Endodermal cell (in vitro differentiated cells): ENCODE measurements at regions not wholly inside any gene's neighbourhood (a gene's known extent, or its start where the extent isn't known, plus 50 kb on each side); places are given as distances from the start of the nearest gene placed in this dataset.

Experiments used
- DNase-seq: peaks from one replicate; pipeline ENCODE4 v3.0.0-alpha.2; 2017
- H3K27ac ChIP-seq: 2 replicates; pipeline ENCODE4 v1.5.1; 2013; ENCODE audit warnings: mild to moderate bottlenecking, low read depth, low read length, moderate library complexity
- H3K27me3 ChIP-seq: 2 replicates; pipeline ENCODE4 v1.6.1; 2013; ENCODE audit warnings: mild to moderate bottlenecking, low read length, moderate library complexity; ENCODE audit not compliant: insufficient read depth, control insufficient read depth, poor library complexity, severe bottlenecking
- H3K36me3 ChIP-seq: 2 replicates; pipeline ENCODE4 v1.7.0; 2013; ENCODE audit warnings: mild to moderate bottlenecking, low read length, moderate library complexity; ENCODE audit not compliant: control insufficient read depth, insufficient read depth
- H3K4me1 ChIP-seq: one replicate; pipeline ENCODE4 v1.7.0; 2013; ENCODE audit warnings: low read length; ENCODE audit not compliant: control insufficient read depth, insufficient read depth
- H3K4me3 ChIP-seq: 2 replicates; pipeline ENCODE4 v1.5.1; 2013; ENCODE audit warnings: mild to moderate bottlenecking, low read length, moderate library complexity
- H3K9ac ChIP-seq: 2 replicates; pipeline ENCODE4 v1.6.1; 2013; ENCODE audit warnings: mild to moderate bottlenecking, low read length, moderate library complexity; ENCODE audit not compliant: poor library complexity, severe bottlenecking; ENCODE audit errors: extremely low read depth
- H3K9me3 ChIP-seq: 2 replicates; pipeline ENCODE4 v1.6.1; 2013; ENCODE audit warnings: mild to moderate bottlenecking, low read length, moderate library complexity; ENCODE audit not compliant: control insufficient read depth
- H3K27ac Mint-ChIP-seq: 2 replicates; pipeline ENCODE4 v1.8.0; 2020; ENCODE audit warnings: mixed read lengths
- H3K27me3 Mint-ChIP-seq: 2 replicates; pipeline ENCODE4 v1.8.0; 2021; ENCODE audit warnings: mild to moderate bottlenecking, mixed read lengths; ENCODE audit not compliant: insufficient read depth
- H3K36me3 Mint-ChIP-seq: 2 replicates; pipeline ENCODE4 v1.8.0; 2020; ENCODE audit warnings: low read depth, mixed read lengths
- H3K4me1 Mint-ChIP-seq: 2 replicates; pipeline ENCODE4 v1.8.0; 2020; ENCODE audit warnings: mixed read lengths
- H3K4me3 Mint-ChIP-seq: 2 replicates; pipeline ENCODE4 v1.8.0; 2020; ENCODE audit warnings: mild to moderate bottlenecking, moderate library complexity, mixed read lengths
- H3K9me3 Mint-ChIP-seq: 2 replicates; pipeline ENCODE4 v1.8.0; 2020; ENCODE audit warnings: mild to moderate bottlenecking, mixed read lengths
- WGBS, 2 experiments: methylation state at CpG; one replicate each; pipeline versions ENCODE4 v1.1.5 to v1.1.7; 2013; ENCODE audit warnings: missing lambda C conversion rate in 2 of 2, mixed read lengths in 1 of 2; ENCODE audit not compliant: insufficient coverage in 1 of 2, insufficient read length in 1 of 2; 5-methylcytosine and 5-hydroxymethylcytosine counted together
- TF ChIP-seq, protein P1 (sequence below): fragments of 200-600 bp; sonication (generic); conservative IDR thresholded peaks from 2 replicates; pipeline ENCODE4 v1.5.0; 2021; ENCODE audit warnings: antibody characterized with exemption, mild to moderate bottlenecking

DNA sequence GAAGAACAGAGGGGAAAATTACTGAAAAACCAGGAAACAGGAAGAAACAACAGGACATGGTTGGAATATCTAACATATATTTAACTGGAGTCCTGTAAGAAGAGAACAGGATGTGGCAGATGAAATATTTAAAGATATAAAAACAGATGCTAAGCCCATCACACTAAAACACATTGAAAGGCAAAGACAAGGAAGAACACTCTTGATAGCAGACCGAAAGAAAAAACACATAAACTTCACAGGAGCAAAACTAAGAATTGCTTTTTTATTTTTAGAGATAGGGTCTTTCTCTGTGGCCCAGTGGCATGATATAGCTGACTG is 324.4 kb upstream of the ARRDC3 start:
- TF ChIP-seq, protein P1, sequence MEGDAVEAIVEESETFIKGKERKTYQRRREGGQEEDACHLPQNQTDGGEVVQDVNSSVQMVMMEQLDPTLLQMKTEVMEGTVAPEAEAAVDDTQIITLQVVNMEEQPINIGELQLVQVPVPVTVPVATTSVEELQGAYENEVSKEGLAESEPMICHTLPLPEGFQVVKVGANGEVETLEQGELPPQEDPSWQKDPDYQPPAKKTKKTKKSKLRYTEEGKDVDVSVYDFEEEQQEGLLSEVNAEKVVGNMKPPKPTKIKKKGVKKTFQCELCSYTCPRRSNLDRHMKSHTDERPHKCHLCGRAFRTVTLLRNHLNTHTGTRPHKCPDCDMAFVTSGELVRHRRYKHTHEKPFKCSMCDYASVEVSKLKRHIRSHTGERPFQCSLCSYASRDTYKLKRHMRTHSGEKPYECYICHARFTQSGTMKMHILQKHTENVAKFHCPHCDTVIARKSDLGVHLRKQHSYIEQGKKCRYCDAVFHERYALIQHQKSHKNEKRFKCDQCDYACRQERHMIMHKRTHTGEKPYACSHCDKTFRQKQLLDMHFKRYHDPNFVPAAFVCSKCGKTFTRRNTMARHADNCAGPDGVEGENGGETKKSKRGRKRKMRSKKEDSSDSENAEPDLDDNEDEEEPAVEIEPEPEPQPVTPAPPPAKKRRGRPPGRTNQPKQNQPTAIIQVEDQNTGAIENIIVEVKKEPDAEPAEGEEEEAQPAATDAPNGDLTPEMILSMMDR = no peak

DNA sequence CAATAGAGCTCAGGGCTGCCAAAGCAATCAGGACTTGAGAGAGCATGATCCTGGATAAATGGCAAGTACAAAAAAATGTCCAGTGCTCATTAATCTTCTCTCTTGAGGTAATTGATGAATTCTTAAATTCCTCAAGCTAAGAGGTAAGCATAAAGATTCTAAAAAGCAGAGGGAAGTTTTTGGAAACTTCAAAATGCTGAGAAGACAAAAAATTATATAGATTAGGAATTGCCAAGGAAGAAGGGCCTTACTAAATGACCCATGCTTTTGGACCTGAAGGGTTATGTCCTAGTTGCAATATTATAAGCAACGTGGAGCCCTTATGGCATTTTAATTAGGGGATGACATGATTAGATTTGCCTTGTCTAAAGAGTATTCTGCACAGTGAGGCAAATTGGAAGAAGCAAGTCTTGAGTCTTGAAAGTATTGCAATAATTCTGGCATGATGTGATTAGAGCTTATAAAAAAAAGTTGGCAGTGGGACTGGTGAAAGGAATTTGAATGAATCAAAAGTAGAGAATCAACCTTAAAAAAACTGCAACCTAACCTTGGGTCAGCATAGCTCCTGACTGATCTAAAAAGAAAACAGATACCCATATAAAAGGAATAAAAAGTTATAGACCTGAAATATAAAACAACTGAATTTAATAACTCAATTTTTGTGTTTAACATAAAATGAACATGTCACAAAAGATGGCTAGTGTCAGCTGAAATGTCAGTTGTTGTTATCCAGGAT is 323.8 kb upstream of the ARRDC3 start:
- H3K36me3 Mint-ChIP-seq = peaks cover 3% of the 10 kb centered on the region

More for the DNA sequence above, 324.4 kb upstream of the ARRDC3 start:
- WGBS, 2 experiments = 89% methylated on average over 1 of the region's 1 CpG; no CpG with 5 or more reads in 1 of the 2 experiments
- Histone ChIP-seq H3K27ac (no peak overlapping the region), H3K9me3 (no peaks in the 10 kb centered on the region), H3K4me3 (no peak overlapping the region), H3K9ac (no peak overlapping the region), H3K4me1 (no peaks in the 10 kb centered on the region), H3K36me3 (no peaks in the 10 kb centered on the region), H3K27me3 (no peaks in the 10 kb centered on the region)
- Mint-ChIP-seq H3K36me3 (peaks cover 3% of the 10 kb centered on the region), H3K27me3 (no peaks in the 10 kb centered on the region), H3K4me3 (no peak overlapping the region), H3K4me1 (peaks cover 7% of the 10 kb centered on the region), H3K27ac (no peak overlapping the region), H3K9me3 (peaks cover 3% of the 10 kb centered on the region)
- DNase-seq = no peak

DNA sequence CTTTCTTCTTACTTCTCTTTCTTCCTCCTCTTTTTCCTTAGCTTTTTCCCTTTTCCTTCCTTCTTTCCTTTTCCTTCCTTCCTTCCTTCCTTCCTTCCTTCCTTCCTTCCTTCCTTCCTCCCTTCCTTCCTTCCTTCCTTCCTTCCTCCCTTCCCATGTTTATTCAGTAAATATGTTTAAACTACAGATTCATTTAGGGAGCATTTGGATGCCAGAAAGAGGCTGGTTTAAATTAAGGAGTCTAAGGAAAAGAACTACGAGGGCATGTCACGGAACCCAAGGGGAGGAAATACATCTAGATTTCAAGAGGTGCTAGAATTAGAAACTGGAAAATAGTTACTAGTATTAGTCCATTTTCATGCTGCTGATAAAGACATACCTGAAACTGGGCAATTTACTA is 320.0 kb upstream of the ARRDC3 start:
- no peaks in the 10 kb centered on the region for H3K9me3 Mint-ChIP-seq
- H3K27ac ChIP-seq = no peak overlapping the region
- H3K9ac ChIP-seq = no peak overlapping the region
- H3K4me3 ChIP-seq = no peak overlapping the region
- H3K4me1 ChIP-seq = no peaks in the 10 kb centered on the region
- H3K36me3 Mint-ChIP-seq = no peaks in the 10 kb centered on the region
- H3K27me3 ChIP-seq = no peaks in the 10 kb centered on the region
- no peak overlapping the region for H3K4me3 Mint-ChIP-seq
- no peak overlapping the region for H3K27ac Mint-ChIP-seq
- no peaks in the 10 kb centered on the region for H3K4me1 Mint-ChIP-seq
- no peaks in the 10 kb centered on the region for H3K9me3 ChIP-seq
- H3K36me3 ChIP-seq = no peaks in the 10 kb centered on the region
- no peak for DNase-seq
- WGBS, 2 experiments = 100% methylated on average over 2 of the region's 2 CpGs
- TF ChIP-seq, protein P1 = no peak
- no peaks in the 10 kb centered on the region for H3K27me3 Mint-ChIP-seq

More for the DNA sequence above, 323.8 kb upstream of the ARRDC3 start:
- Histone ChIP-seq H3K27me3 (no peaks in the 10 kb centered on the region), H3K27ac (no peak overlapping the region), H3K9ac (no peak overlapping the region), H3K4me1 (no peaks in the 10 kb centered on the region), H3K4me3 (no peak overlapping the region), H3K9me3 (no peaks in the 10 kb centered on the region), H3K36me3 (no peaks in the 10 kb centered on the region)
- TF ChIP-seq, protein P1 = no peak
- 96 to 100% methylated on average over 1 of the region's 1 CpG for WGBS, 2 experiments
- Mint-ChIP-seq H3K9me3 (peaks cover 3% of the 10 kb centered on the region), H3K27me3 (no peaks in the 10 kb centered on the region), H3K4me3 (no peak overlapping the region), H3K27ac (no peak overlapping the region), H3K4me1 (peaks cover 7% of the 10 kb centered on the region)
- no peak for DNase-seq
